Transverse colon (tissue), 3 donors: ENCODE measurements at regions not wholly inside any gene's neighbourhood (a gene's known extent, or its start where the extent isn't known, plus 50 kb on each side); places are given as distances from the start of the nearest gene placed in this dataset.

Source experiments
- EP300 ChIP-seq: sonication (generic); formaldehyde crosslinking; IDR thresholded peaks from one replicate; pipeline ENCODE4 v1.6.1; 2017; ENCODE audit warnings: antibody characterized with exemption, low read depth
- TF ChIP-seq, protein P1 (sequence below), 5 experiments: fragments of 200-600 bp in 3 of 5; fragments of 450-650 bp in 2 of 5; sonication (generic) in 3 of 5; IDR thresholded peaks; 1 replicate in 2 of 5; 2 replicates in 3 of 5; pipeline ENCODE4 v1.5.1; 2016 to 2017; ENCODE audit warnings: antibody characterized with exemption in 5 of 5, inconsistent platforms in 3 of 5, mild to moderate bottlenecking in 2 of 5, moderate library complexity in 1 of 5

DNA sequence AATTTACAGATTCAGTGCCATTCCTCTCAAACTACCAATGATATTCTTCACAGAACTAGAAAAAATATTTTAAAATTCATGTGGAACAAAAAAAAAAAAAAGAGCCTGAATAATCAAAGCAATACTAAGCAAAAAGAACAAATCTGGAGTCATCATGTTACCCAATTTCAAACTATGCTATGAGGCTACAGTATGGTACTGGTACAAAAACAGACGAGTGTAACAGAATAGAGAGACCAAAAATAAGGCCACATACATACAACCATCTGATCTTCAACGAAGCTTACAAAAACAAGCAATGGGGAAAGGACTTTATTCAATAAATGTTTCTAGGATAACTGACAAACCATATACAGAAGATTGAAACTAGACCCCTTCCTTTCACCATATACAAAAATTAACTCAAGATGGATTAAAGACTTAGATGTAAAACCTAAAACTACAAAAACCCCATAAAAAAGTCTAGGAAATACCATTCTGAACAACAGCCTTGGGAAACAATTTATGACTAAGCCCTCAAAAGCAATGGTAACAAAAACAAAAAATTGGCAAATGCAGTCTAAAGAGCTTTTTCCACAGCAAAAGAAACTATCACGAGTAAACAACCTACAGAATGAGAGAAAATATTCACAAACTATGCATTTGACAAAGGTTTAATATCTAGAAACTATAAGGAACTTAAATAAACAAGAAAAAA, 207.7 kb downstream of the PTN start:
- TF ChIP-seq EP300 = no peak
- TF ChIP-seq, protein P1, sequence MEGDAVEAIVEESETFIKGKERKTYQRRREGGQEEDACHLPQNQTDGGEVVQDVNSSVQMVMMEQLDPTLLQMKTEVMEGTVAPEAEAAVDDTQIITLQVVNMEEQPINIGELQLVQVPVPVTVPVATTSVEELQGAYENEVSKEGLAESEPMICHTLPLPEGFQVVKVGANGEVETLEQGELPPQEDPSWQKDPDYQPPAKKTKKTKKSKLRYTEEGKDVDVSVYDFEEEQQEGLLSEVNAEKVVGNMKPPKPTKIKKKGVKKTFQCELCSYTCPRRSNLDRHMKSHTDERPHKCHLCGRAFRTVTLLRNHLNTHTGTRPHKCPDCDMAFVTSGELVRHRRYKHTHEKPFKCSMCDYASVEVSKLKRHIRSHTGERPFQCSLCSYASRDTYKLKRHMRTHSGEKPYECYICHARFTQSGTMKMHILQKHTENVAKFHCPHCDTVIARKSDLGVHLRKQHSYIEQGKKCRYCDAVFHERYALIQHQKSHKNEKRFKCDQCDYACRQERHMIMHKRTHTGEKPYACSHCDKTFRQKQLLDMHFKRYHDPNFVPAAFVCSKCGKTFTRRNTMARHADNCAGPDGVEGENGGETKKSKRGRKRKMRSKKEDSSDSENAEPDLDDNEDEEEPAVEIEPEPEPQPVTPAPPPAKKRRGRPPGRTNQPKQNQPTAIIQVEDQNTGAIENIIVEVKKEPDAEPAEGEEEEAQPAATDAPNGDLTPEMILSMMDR (IDR thresholded peaks at IDR 0.05) = no peak
